Transverse colon (tissue), 4 donors: ENCODE measurements at regions not wholly inside any gene's neighbourhood (a gene's known extent, or its start where the extent isn't known, plus 50 kb on each side); places are given as distances from the start of the nearest gene placed in this dataset.

Experiments used
- DNase-seq: peaks from one replicate; pipeline ENCODE4 v3.0.0-alpha.2; 2019
- H3K27ac ChIP-seq, 4 donors: fragments of 200-600 bp; sonication (generic); 2 replicates each; pipeline ENCODE4 v1.5.1; 2016 to 2018; ENCODE audit warnings: inconsistent platforms in 4 of 4
- H3K27me3 ChIP-seq: fragments of 200-600 bp; sonication (generic); 2 replicates; pipeline ENCODE4 v1.5.1; 2017; ENCODE audit warnings: inconsistent platforms
- H3K36me3 ChIP-seq, 4 donors: fragments of 200-600 bp; sonication (generic); 2 replicates each; pipeline ENCODE4 v1.5.1; 2017 to 2019; ENCODE audit warnings: inconsistent platforms in 4 of 4
- H3K4me1 ChIP-seq, 4 donors: fragments of 200-600 bp; sonication (generic); 2 replicates each; pipeline ENCODE4 v1.5.1; 2017 to 2020; ENCODE audit warnings: inconsistent platforms in 4 of 4
- H3K4me3 ChIP-seq, 4 donors: fragments of 200-600 bp; sonication (generic); 1 replicate in 1 of 4; 2 replicates in 3 of 4; pipeline versions ENCODE4 v1.5.1 to v1.6.1; 2017 to 2019; ENCODE audit warnings: inconsistent platforms in 4 of 4
- H3K9me3 ChIP-seq, 2 donors: fragments of 200-600 bp; sonication (generic); 2 replicates each; pipeline ENCODE4 v1.5.1; 2017 to 2019; ENCODE audit warnings: inconsistent platforms in 2 of 2
- CTCF ChIP-seq, 5 experiments: fragments of 200-600 bp in 3 of 5; fragments of 450-650 bp in 2 of 5; sonication (generic) in 3 of 5; IDR thresholded peaks; 1 replicate in 2 of 5; 2 replicates in 3 of 5; pipeline ENCODE4 v1.5.1; 2016 to 2017; ENCODE audit warnings: antibody characterized with exemption in 5 of 5, inconsistent platforms in 3 of 5, mild to moderate bottlenecking in 2 of 5, moderate library complexity in 1 of 5
- EP300 ChIP-seq: sonication (generic); formaldehyde crosslinking; IDR thresholded peaks from one replicate; pipeline ENCODE4 v1.6.1; 2017; ENCODE audit warnings: antibody characterized with exemption, low read depth
- POLR2A ChIP-seq: fragments of 450-650 bp; IDR thresholded peaks from one replicate; pipeline ENCODE4 v1.6.1; 2016; ENCODE audit warnings: antibody characterized with exemption, mild to moderate bottlenecking, moderate library complexity
- POLR2AphosphoS5 ChIP-seq, 3 donors: sonication (generic); formaldehyde crosslinking; IDR thresholded peaks; one replicate each; pipeline ENCODE4 v1.6.1; 2016; ENCODE audit warnings: antibody characterized with exemption in 3 of 3
- WGBS, 2 donors: methylation state at CpG; one replicate each; pipeline ENCODE4 v1.1.5; 2018; ENCODE audit warnings: low coverage in 1 of 2; 5-methylcytosine and 5-hydroxymethylcytosine counted together
- in situ Hi-C, 4 donors: fragments of 200-750 bp; cut with MboI; loops; one replicate each; pipeline versions ENCODE4 v1.15.0 to v1.15.1; 2017; ENCODE audit warnings: low sequenced_read_pairs in 3 of 4, low pct_ligation_motif_present in 1 of 4, low pct_unique_long_range_greater_than_20kb in 1 of 4
- intact Hi-C: fragments of 100-400 bp; cut with DNase I; formaldehyde crosslinking; loops from one replicate; pipeline ENCODE4 v1.15.1; 2023; ENCODE audit warnings: low total_unique reads

GRCh38 chr5:61912559-61912958 lies 393.4 kb upstream of the KIF2A start:
- Histone ChIP-seq H3K4me1 (no peaks in the 10 kb centered on the region), H3K27ac (no peak overlapping the region), H3K9me3 (no peaks in the 10 kb centered on the region), H3K4me3 (no peak overlapping the region), H3K27me3 (no peaks in the 10 kb centered on the region), H3K36me3 (no peaks in the 10 kb centered on the region)
- DNase-seq, result no peak
- WGBS, 2 donors, result 87 to 100% methylated on average over 6 of the region's 6 CpGs
- in situ Hi-C loops (no loop called here), intact Hi-C loops (no loop called here)
- TF ChIP-seq EP300 (no peak), CTCF (IDR thresholded peaks at IDR 0.05) (no peak), POLR2A (no peak), POLR2AphosphoS5 (IDR thresholded peaks at IDR 0.05) (no peak)

- in situ Hi-C loops, result no loop called here
These were observed 390.4 kb upstream of the KIF2A start for GRCh38 chr5:61915646-61916045.

GRCh38 chr5:61916621-61917620 lies 389.1 kb upstream of the KIF2A start:
- TF ChIP-seq CTCF (IDR thresholded peaks at IDR 0.05) (no peak), POLR2AphosphoS5 (IDR thresholded peaks at IDR 0.05) (no peak), EP300 (no peak), POLR2A (no peak)
- peaks cover 2% of the 10 kb centered on the region for H3K27me3 ChIP-seq
- H3K4me3 ChIP-seq, result no peak overlapping the region
- no peaks in the 10 kb centered on the region for H3K4me1 ChIP-seq
- H3K36me3 ChIP-seq, result no peaks in the 10 kb centered on the region
- no peaks in the 10 kb centered on the region for H3K9me3 ChIP-seq
- 86 to 96% methylated on average over 3 to 4 of the region's 4 CpGs for WGBS, 2 donors
- DNase-seq, result no peak
- in situ Hi-C loops, result no loop called here
- H3K27ac ChIP-seq, result no peak overlapping the region
- intact Hi-C loops, result no loop called here

More at GRCh38 chr5:61915646-61916045, 390.4 kb upstream of the KIF2A start:
- Histone ChIP-seq H3K9me3 (no peaks in the 10 kb centered on the region), H3K36me3 (no peaks in the 10 kb centered on the region), H3K4me3 (no peak overlapping the region), H3K4me1 (no peaks in the 10 kb centered on the region), H3K27me3 (no peaks in the 10 kb centered on the region), H3K27ac (no peak overlapping the region)
- TF ChIP-seq EP300 (no peak), POLR2A (no peak), POLR2AphosphoS5 (IDR thresholded peaks at IDR 0.05) (no peak), CTCF (IDR thresholded peaks at IDR 0.05) (no peak)
- intact Hi-C loops, result no loop called here
- 60 to 70% methylated on average over 2 to 4 of the region's 4 CpGs for WGBS, 2 donors
- no peak for DNase-seq

DNA sequence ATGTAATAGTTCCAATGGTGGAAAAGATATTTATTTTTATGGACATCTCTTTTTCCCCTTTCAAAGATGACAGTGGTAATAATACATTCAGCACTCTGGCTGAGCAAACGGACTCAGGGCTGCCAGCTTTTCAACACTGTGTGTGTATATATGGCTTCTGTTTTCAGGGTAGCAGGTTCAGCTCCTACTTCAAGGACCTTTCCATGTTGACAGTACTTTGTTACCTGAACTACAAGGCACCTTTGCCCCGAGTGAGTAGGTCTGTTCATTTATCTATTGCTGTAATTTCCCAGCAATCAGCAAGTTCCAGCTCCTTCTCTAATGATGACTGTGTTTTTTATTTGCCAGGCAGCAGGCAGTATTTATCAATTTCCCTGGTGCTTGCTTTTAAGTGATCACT lies 387.4 kb upstream of the KIF2A start:
- TF ChIP-seq CTCF (IDR thresholded peaks at IDR 0.05) (no peak), POLR2AphosphoS5 (IDR thresholded peaks at IDR 0.05) (no peak), EP300 (no peak), POLR2A (no peak)

More for the DNA sequence above, 387.4 kb upstream of the KIF2A start:
- intact Hi-C loops, result no loop called here
- DNase-seq, result no peak
- in situ Hi-C loops, result no loop called here
- H3K36me3 ChIP-seq, result no peaks in the 10 kb centered on the region
- 20 to 43% methylated on average over 1 to 2 of the region's 2 CpGs for WGBS, 2 donors
- peaks cover 3% of the 10 kb centered on the region for H3K27me3 ChIP-seq
- H3K4me1 ChIP-seq, result no peaks in the 10 kb centered on the region
- H3K27ac ChIP-seq, result no peak overlapping the region
- H3K4me3 ChIP-seq, result no peak overlapping the region
- H3K9me3 ChIP-seq, result no peaks in the 10 kb centered on the region
